ENCODE measurements at regions not wholly inside any gene's neighbourhood (a gene's known extent, or its start where the extent isn't known, plus 50 kb on each side); places are given as distances from the start of the nearest gene placed in this dataset.

DNA sequence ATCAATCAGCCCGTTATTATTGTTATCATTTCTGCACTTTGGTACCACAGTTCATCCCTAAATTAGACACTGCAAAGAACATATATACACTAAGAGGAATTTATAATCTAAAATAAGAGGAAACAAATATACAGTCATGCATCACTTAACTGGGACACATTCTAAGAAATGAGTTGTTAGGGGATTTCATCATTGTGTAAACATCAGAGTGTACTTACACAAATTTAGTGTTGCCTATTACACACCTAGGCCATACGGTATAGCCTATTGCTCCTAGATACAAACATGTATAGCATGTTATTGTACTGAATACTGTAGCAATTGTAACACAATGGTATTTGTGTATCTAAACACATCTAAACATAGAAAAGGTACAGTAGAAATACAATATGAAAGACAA is 190.5 kb downstream of the BMP4 start:
- no peak for TF ChIP-seq XRCC5 (IDR thresholded peaks at IDR 0.05; ENCODE audit: low read depth, low read length)
- TF ChIP-seq, protein P1, sequence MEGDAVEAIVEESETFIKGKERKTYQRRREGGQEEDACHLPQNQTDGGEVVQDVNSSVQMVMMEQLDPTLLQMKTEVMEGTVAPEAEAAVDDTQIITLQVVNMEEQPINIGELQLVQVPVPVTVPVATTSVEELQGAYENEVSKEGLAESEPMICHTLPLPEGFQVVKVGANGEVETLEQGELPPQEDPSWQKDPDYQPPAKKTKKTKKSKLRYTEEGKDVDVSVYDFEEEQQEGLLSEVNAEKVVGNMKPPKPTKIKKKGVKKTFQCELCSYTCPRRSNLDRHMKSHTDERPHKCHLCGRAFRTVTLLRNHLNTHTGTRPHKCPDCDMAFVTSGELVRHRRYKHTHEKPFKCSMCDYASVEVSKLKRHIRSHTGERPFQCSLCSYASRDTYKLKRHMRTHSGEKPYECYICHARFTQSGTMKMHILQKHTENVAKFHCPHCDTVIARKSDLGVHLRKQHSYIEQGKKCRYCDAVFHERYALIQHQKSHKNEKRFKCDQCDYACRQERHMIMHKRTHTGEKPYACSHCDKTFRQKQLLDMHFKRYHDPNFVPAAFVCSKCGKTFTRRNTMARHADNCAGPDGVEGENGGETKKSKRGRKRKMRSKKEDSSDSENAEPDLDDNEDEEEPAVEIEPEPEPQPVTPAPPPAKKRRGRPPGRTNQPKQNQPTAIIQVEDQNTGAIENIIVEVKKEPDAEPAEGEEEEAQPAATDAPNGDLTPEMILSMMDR (IDR thresholded peaks at IDR 0.05 in 2 of 3, conservative IDR thresholded peaks at IDR 0.05 in 1 of 3; ENCODE audit: insufficient read depth in 2 of 3, low read depth in 1 of 3, low read length in 3 of 3), result no peak
